ENCODE measurements at regions not wholly inside any gene's neighbourhood (a gene's known extent, or its start where the extent isn't known, plus 50 kb on each side); places are given as distances from the start of the nearest gene placed in this dataset.

DNA sequence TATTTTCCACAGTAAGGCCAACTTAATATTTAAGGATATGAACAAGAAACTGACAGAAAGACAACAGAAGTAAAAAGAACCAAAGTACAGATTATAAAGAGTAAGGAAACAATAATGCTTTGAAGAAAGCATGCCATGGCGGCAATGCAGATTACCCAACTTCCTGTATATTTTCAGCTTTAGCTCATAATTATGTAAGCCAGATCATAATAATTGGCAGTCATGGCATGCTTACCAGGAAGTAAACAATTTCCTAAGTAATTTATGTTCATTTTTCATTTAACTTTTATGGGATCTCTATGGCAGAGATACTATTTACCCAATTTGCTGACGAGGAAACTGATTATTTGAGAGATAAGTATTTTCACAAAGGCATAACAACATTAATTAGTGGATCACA, 988.7 kb downstream of the HACE1 start:
- TF ChIP-seq, protein P1, sequence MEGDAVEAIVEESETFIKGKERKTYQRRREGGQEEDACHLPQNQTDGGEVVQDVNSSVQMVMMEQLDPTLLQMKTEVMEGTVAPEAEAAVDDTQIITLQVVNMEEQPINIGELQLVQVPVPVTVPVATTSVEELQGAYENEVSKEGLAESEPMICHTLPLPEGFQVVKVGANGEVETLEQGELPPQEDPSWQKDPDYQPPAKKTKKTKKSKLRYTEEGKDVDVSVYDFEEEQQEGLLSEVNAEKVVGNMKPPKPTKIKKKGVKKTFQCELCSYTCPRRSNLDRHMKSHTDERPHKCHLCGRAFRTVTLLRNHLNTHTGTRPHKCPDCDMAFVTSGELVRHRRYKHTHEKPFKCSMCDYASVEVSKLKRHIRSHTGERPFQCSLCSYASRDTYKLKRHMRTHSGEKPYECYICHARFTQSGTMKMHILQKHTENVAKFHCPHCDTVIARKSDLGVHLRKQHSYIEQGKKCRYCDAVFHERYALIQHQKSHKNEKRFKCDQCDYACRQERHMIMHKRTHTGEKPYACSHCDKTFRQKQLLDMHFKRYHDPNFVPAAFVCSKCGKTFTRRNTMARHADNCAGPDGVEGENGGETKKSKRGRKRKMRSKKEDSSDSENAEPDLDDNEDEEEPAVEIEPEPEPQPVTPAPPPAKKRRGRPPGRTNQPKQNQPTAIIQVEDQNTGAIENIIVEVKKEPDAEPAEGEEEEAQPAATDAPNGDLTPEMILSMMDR (IDR thresholded peaks at IDR 0.05) = no peak
- TF ChIP-seq ZFX (IDR thresholded peaks at IDR 0.05; ENCODE audit: borderline replicate concordance) = no peak

All from 22Rv1 (cell line).